Cardiac septum (tissue), 1 donor: ENCODE measurements at regions not wholly inside any gene's neighbourhood (a gene's known extent, or its start where the extent isn't known, plus 50 kb on each side); places are given as distances from the start of the nearest gene placed in this dataset.
"Not testable (repeated sequence)": the region's sequence is repeated elsewhere in the genome, so short reads cannot be mapped to it uniquely, and the experiment has no call there.

Experiments used
- DNase-seq: peaks from one replicate; pipeline ENCODE4 v3.0.0-alpha.2; 2020; ENCODE audit warnings: low spot score
- intact Hi-C: fragments of 100-400 bp; cut with DNase I; formaldehyde crosslinking; loops from one replicate; pipeline ENCODE4 v1.14.0; 2022
- donor health status: DM: no; HTN: no; CAD: no.

GRCh38 chr7:63291758-63292157, 706.9 kb upstream of the ZNF722 start:
- intact Hi-C loops, DNase-seq: not testable (repeated sequence)

DNA sequence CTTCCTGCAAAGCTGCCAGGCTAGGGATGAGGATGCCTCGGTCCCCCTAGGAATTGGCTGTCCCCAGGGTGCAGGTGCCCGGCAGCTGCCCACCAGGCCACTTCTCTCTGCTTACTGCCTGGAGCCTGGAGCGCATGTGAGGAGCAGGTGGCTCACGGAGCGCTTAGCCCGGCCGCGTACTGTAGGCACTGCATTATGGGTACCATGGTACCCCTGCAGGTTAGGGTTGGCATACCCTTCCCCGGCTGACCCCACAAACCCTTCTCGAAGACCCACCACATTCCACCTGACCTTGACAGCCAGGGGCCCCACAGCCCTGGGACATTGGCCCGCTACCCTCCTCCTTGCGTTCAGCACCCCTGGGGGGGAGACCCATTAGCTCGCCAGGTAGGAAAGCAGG, 681.1 kb upstream of the ZNF722 start:
- DNase-seq, intact Hi-C loops: not testable (repeated sequence)

GRCh38 chr7:63348755-63349408, 649.8 kb upstream of the ZNF722 start:
- DNase-seq, intact Hi-C loops: not testable (repeated sequence)

GRCh38 chr7:63376873-63377272, 621.8 kb upstream of the ZNF722 start:
- intact Hi-C loops: no loop called here
- DNase-seq: no peak

DNA sequence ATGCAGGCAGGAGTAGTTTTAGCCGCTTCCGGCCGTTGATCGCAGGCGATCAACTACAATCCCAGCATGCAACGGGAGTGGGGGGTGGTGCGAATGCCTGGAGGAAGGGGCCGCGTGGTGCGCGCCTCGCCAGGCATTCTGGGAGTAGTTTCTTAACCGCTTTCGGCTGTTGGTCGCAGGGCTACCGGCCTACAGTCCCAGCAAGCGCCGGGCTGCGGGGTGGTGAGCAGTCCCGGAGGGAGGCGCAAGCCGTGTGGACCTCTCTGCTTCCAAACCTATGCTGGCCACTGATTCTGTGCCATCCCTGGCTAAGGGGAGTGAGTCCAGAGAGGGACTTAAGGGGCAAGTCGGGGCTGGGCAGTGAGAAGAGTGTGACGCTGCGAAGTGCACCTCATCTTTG, 604.5 kb upstream of the ZNF722 start:
- DNase-seq, intact Hi-C loops: not testable (repeated sequence)

- intact Hi-C loops: not testable (repeated sequence)
- DNase-seq: peak; percentile 26
These were observed 590.8 kb upstream of the ZNF722 start for GRCh38 chr7:63407881-63408280.
